ENCODE measurements at regions not wholly inside any gene's neighbourhood (a gene's known extent, or its start where the extent isn't known, plus 50 kb on each side); places are given as distances from the start of the nearest gene placed in this dataset.

- TF ChIP-seq POLR2A (IDR thresholded peaks at IDR 0.05; ENCODE audit: low read depth, low read length), result no peak
- no peak for TF ChIP-seq TAF1 (IDR thresholded peaks at IDR 0.05; ENCODE audit: borderline replicate concordance, low read depth, low read length)
- no peak for TF ChIP-seq POLR2AphosphoS5 (IDR thresholded peaks at IDR 0.05; ENCODE audit: low read depth, low read length)
Measured at GRCh38 chr6:50635429-50635828, 77.9 kb upstream of the TFAP2D start.

Measured in GM12892 (cell line).